ENCODE measurements at regions not wholly inside any gene's neighbourhood (a gene's known extent, or its start where the extent isn't known, plus 50 kb on each side); places are given as distances from the start of the nearest gene placed in this dataset.

DNA sequence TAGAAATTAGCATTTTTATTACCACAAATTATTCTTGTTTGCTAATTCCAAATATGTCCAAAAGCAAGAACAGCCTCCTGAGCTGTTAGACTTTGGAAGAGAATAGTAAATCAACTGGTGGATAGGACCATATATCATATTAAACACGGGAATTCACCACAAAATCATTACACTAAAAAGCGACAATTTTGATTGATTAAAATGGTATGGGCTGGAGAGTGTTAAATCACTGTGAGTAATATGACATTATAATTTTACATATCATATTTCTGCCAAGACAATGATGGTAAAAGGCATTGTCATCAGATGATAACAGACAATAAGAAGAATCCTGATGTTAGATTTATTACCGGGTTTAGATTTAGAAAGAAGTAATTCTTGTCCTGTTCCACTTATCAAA, 107.2 kb upstream of the ARRDC3 start (continued):
- TF ChIP-seq ZNF462 (CRISPR knock-in tag; IDR thresholded peaks at IDR 0.05) (no peak), CREB1 (CRISPR knock-in tag; IDR thresholded peaks at IDR 0.05; ENCODE audit: low read depth) (no peak)
- TF ChIP-seq, protein P1, sequence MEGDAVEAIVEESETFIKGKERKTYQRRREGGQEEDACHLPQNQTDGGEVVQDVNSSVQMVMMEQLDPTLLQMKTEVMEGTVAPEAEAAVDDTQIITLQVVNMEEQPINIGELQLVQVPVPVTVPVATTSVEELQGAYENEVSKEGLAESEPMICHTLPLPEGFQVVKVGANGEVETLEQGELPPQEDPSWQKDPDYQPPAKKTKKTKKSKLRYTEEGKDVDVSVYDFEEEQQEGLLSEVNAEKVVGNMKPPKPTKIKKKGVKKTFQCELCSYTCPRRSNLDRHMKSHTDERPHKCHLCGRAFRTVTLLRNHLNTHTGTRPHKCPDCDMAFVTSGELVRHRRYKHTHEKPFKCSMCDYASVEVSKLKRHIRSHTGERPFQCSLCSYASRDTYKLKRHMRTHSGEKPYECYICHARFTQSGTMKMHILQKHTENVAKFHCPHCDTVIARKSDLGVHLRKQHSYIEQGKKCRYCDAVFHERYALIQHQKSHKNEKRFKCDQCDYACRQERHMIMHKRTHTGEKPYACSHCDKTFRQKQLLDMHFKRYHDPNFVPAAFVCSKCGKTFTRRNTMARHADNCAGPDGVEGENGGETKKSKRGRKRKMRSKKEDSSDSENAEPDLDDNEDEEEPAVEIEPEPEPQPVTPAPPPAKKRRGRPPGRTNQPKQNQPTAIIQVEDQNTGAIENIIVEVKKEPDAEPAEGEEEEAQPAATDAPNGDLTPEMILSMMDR (conservative IDR thresholded peaks at IDR 0.05; ENCODE audit: low read depth in 2 of 2): no peak
- TF ChIP-seq, protein P2, sequence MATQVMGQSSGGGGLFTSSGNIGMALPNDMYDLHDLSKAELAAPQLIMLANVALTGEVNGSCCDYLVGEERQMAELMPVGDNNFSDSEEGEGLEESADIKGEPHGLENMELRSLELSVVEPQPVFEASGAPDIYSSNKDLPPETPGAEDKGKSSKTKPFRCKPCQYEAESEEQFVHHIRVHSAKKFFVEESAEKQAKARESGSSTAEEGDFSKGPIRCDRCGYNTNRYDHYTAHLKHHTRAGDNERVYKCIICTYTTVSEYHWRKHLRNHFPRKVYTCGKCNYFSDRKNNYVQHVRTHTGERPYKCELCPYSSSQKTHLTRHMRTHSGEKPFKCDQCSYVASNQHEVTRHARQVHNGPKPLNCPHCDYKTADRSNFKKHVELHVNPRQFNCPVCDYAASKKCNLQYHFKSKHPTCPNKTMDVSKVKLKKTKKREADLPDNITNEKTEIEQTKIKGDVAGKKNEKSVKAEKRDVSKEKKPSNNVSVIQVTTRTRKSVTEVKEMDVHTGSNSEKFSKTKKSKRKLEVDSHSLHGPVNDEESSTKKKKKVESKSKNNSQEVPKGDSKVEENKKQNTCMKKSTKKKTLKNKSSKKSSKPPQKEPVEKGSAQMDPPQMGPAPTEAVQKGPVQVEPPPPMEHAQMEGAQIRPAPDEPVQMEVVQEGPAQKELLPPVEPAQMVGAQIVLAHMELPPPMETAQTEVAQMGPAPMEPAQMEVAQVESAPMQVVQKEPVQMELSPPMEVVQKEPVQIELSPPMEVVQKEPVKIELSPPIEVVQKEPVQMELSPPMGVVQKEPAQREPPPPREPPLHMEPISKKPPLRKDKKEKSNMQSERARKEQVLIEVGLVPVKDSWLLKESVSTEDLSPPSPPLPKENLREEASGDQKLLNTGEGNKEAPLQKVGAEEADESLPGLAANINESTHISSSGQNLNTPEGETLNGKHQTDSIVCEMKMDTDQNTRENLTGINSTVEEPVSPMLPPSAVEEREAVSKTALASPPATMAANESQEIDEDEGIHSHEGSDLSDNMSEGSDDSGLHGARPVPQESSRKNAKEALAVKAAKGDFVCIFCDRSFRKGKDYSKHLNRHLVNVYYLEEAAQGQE (IDR thresholded peaks at IDR 0.05; ENCODE audit: unreplicated experiment): no peak

Measured in GM23338 (cell line).